MM.1S (cell line): ENCODE measurements at regions not wholly inside any gene's neighbourhood (a gene's known extent, or its start where the extent isn't known, plus 50 kb on each side); places are given as distances from the start of the nearest gene placed in this dataset.

Experiments used
- DNase-seq: peaks from one replicate; pipeline ENCODE4 v3.0.0-alpha.2; 2015
- H2AFZ ChIP-seq: fragments of 300-600 bp; sonication (generic); 2 replicates; pipeline ENCODE4 v1.6.0; 2016; ENCODE audit warnings: antibody characterized with exemption, low read length
- H3F3A ChIP-seq: fragments of 300-600 bp; sonication (generic); 2 replicates; pipeline ENCODE4 v1.6.1; 2016; ENCODE audit warnings: mild to moderate bottlenecking, antibody characterized with exemption, low read length, moderate library complexity, mixed read lengths; ENCODE audit not compliant: insufficient read depth
- H3K27ac ChIP-seq: fragments of 300-600 bp; sonication (generic); 2 replicates; pipeline ENCODE4 v1.5.1; 2016; ENCODE audit warnings: mild to moderate bottlenecking, low read length
- H3K27me3 ChIP-seq: fragments of 300-600 bp; sonication (generic); replicated peaks from 2 replicates; pipeline ENCODE4 v1.6.0; 2016; ENCODE audit warnings: low read length; ENCODE audit not compliant: insufficient read depth
- H3K36me3 ChIP-seq: fragments of 300-600 bp; sonication (generic); replicated peaks from 2 replicates; pipeline ENCODE4 v1.6.1; 2016; ENCODE audit warnings: mild to moderate bottlenecking, low read length, mixed read lengths; ENCODE audit not compliant: insufficient read depth
- H3K4me1 ChIP-seq: fragments of 300-600 bp; sonication (generic); 2 replicates; pipeline ENCODE4 v1.6.1; 2016; ENCODE audit warnings: low read length, mixed read lengths
- H3K4me2 ChIP-seq: fragments of 300-600 bp; sonication (generic); 2 replicates; pipeline ENCODE4 v1.6.0; 2016; ENCODE audit warnings: low read depth, low read length
- H3K4me3 ChIP-seq: fragments of 300-600 bp; sonication (generic); 2 replicates; pipeline ENCODE4 v1.5.1; 2016; ENCODE audit warnings: low read length, mixed read lengths
- H3K79me2 ChIP-seq: fragments of 300-600 bp; sonication (generic); 2 replicates; pipeline ENCODE4 v1.6.1; 2016; ENCODE audit warnings: mixed run types, low read length, mixed read lengths
- H3K9ac ChIP-seq: fragments of 300-600 bp; sonication (generic); 2 replicates; pipeline ENCODE4 v1.6.1; 2016; ENCODE audit warnings: low read length, mixed read lengths
- H3K9me2 ChIP-seq: fragments of 300-600 bp; sonication (generic); replicated peaks from 2 replicates; pipeline ENCODE4 v1.6.1; 2016; ENCODE audit warnings: mild to moderate bottlenecking, low read length, mixed read lengths; ENCODE audit not compliant: insufficient read depth
- H3K9me3 ChIP-seq: fragments of 300-600 bp; sonication (generic); replicated peaks from 2 replicates; pipeline ENCODE4 v1.6.1; 2016; ENCODE audit warnings: mild to moderate bottlenecking, low read length, mixed read lengths; ENCODE audit not compliant: insufficient read depth
- H4K20me1 ChIP-seq: fragments of 300-600 bp; sonication (generic); 2 replicates; pipeline ENCODE4 v1.6.1; 2016; ENCODE audit warnings: mild to moderate bottlenecking, low read length, moderate library complexity, mixed read lengths; ENCODE audit not compliant: insufficient read depth
- EZH2 ChIP-seq: fragments of 300-600 bp; sonication (generic); optimal IDR thresholded peaks from 2 replicates; pipeline ENCODE3; 2017; ENCODE audit warnings: low read depth, mild to moderate bottlenecking, antibody characterized with exemption, low read length, mixed read lengths
- EZH2phosphoT487 ChIP-seq: fragments of 300-600 bp; sonication (generic); IDR thresholded peaks from 2 replicates; pipeline ENCODE4 v1.6.1; 2018; ENCODE audit warnings: antibody characterized with exemption, low read length
- TF ChIP-seq, protein P1 (sequence below): fragments of 300-600 bp; sonication (generic); IDR thresholded peaks from 2 replicates; pipeline ENCODE4 v1.5.1; 2016; ENCODE audit warnings: antibody characterized with exemption, low read length, mixed read lengths

DNA sequence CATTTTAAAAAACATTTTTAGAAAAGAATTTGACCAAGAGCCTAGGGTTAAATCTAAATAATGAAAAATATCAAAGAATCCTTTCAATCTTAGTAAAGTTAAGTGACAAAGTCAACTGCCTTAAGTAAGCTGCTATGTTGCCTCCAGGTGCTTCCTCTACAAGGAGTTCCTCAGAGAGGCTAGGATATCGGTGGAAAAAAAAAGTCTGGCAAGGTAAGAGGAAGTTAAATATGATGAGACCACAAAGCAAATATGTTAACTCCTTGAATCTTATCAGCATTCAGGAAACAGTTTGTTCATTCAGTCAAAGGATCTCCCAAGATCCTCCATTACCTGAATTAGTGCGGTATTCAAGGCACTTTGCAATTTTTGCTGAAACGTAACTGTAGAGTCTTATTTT is 563.5 kb downstream of the PTPRC start:
- Histone ChIP-seq H3K27ac (no peak overlapping the region), H3K27me3 (no peaks in the 10 kb centered on the region), H3K4me2 (no peak overlapping the region), H2AFZ (no peak overlapping the region), H3K9me2 (no peaks in the 10 kb centered on the region), H4K20me1 (no peaks in the 10 kb centered on the region), H3K9me3 (no peaks in the 10 kb centered on the region), H3K4me1 (no peaks in the 10 kb centered on the region), H3K79me2 (no peaks in the 10 kb centered on the region), H3F3A (no peaks in the 10 kb centered on the region), H3K9ac (no peak overlapping the region), H3K36me3 (no peaks in the 10 kb centered on the region), H3K4me3 (no peak overlapping the region)
- no peak for TF ChIP-seq EZH2phosphoT487
- no peak for TF ChIP-seq EZH2
- TF ChIP-seq, protein P1, sequence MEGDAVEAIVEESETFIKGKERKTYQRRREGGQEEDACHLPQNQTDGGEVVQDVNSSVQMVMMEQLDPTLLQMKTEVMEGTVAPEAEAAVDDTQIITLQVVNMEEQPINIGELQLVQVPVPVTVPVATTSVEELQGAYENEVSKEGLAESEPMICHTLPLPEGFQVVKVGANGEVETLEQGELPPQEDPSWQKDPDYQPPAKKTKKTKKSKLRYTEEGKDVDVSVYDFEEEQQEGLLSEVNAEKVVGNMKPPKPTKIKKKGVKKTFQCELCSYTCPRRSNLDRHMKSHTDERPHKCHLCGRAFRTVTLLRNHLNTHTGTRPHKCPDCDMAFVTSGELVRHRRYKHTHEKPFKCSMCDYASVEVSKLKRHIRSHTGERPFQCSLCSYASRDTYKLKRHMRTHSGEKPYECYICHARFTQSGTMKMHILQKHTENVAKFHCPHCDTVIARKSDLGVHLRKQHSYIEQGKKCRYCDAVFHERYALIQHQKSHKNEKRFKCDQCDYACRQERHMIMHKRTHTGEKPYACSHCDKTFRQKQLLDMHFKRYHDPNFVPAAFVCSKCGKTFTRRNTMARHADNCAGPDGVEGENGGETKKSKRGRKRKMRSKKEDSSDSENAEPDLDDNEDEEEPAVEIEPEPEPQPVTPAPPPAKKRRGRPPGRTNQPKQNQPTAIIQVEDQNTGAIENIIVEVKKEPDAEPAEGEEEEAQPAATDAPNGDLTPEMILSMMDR, result no peak
- DNase-seq, result no peak

DNA sequence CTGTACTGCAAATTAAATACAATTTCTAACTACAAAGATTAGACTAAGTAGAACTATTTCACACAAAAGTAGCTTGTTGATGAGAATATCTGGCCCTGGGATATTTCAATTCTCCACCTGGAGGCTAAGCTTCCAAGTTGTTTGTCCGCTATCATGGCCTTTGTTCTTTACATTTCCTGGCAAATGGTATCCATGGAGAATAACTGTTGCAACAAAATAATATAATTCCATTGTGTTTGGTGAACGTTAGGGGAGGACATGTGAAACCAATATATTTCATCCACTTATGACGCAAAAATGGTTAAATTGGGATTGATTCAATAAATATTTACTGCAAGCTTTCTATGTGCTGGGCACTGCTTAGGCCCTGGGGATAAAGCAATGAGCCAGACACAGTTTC is 565.4 kb downstream of the PTPRC start:
- no peaks in the 10 kb centered on the region for H3K36me3 ChIP-seq
- no peaks in the 10 kb centered on the region for H3K4me1 ChIP-seq
- no peaks in the 10 kb centered on the region for H3K27me3 ChIP-seq
- H3K4me3 ChIP-seq, result no peak overlapping the region
- H3K9me2 ChIP-seq, result no peaks in the 10 kb centered on the region
- no peaks in the 10 kb centered on the region for H3K9me3 ChIP-seq
- no peak overlapping the region for H3K9ac ChIP-seq
- no peak overlapping the region for H2AFZ ChIP-seq
- H4K20me1 ChIP-seq, result no peaks in the 10 kb centered on the region
- H3F3A ChIP-seq, result no peaks in the 10 kb centered on the region
- TF ChIP-seq, protein P1, result no peak
- TF ChIP-seq EZH2phosphoT487 (no peak), EZH2 (no peak)
- no peaks in the 10 kb centered on the region for H3K79me2 ChIP-seq
- no peak overlapping the region for H3K4me2 ChIP-seq
- H3K27ac ChIP-seq, result no peak overlapping the region
- DNase-seq, result no peak

DNA sequence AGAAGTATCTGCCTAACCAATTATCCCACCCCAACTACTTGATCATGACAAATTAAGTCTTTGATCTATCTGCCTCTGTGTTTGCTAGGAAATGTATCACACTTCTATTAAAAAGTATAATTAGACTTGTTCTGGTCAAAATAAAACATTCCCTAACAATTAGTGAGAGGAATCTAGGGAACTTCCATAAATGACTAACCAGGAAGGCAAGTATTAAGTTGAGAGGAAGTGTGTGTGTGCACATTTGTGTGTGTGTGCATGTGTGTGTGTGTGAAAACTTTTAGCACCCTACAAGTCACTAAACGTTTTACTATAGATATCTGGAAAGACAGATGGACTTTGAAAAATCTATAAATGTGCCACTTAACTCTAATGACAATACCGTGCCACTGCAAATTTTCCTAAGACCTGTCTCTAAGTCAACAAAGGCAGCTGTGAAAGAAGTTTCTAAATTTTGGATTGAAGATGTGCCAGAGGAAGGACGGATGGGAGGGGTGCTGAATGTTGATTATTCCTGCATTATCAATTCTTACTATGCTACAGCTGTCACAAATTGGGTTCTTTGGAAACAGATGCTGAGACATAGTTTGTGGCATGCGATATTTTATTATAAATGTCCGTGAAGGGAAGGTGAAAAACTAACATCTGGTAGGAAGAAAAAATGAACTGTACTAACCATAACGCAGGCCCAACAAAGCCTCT is 567.1 kb downstream of the PTPRC start:
- Histone ChIP-seq H3K4me1 (no peaks in the 10 kb centered on the region), H3K27ac (no peak overlapping the region), H3K4me3 (no peak overlapping the region), H2AFZ (no peak overlapping the region), H3K27me3 (no peaks in the 10 kb centered on the region), H3K9ac (no peak overlapping the region), H3K9me2 (no peaks in the 10 kb centered on the region), H3F3A (no peaks in the 10 kb centered on the region), H4K20me1 (no peaks in the 10 kb centered on the region), H3K36me3 (no peaks in the 10 kb centered on the region), H3K4me2 (no peak overlapping the region), H3K9me3 (no peaks in the 10 kb centered on the region), H3K79me2 (no peaks in the 10 kb centered on the region)
- no peak for DNase-seq
- TF ChIP-seq EZH2phosphoT487 (no peak), EZH2 (no peak)
- TF ChIP-seq, protein P1, result no peak
